ENCODE measurements at regions not wholly inside any gene's neighbourhood (a gene's known extent, or its start where the extent isn't known, plus 50 kb on each side); places are given as distances from the start of the nearest gene placed in this dataset.

DNA sequence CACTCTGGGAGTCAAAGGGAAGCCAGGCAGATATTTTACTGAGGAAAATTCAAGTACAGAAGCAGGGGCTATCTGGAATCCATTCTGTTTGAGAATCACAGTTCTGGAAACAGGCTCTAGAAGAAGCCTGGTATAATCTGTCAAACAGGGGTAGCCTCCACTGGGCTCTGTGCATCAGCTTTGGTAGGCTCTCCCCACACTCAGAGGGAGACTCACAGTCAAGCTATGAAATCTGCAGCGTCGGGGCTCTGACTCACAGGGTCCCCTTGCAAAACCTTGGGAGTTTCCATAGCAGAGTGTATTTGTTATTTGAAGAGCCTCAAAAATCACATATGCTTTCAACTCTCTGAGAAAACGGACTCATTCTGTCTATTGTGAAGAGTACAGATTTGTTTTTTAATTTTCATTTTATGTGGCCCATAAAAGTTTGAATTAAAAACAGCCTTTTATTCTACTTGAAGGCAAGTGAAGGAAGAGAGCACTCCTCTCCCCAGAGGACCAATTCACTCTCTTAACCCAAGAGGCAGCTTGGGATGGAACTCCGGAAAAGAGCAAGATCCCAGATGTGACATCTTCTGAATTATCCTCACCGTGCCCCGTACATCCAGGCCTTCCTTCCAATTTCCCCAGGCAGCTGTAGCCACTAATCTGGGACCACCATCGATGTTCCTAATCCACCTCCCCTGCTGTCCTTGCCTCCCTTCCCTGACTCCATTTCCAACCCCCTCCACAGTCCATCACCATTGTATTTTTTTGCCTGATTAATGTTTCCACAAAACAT, 590.9 kb upstream of the MGMT start:
- peaks cover 10% of the 10 kb centered on the region; the same call in 1 of the 2 replicates for H3K27me3 ChIP-seq (ENCODE audit: insufficient read depth, low read length)
- H2AFZ ChIP-seq (ENCODE audit: low read depth, low read length, poor library complexity, severe bottlenecking), result no peak overlapping the region
- H3K27ac ChIP-seq (ENCODE audit: low read depth, low read length), result no peak overlapping the region

More for the DNA sequence above, 590.9 kb upstream of the MGMT start:
- Histone ChIP-seq H3K4me2 (ENCODE audit: low read length) (no peak overlapping the region), H3K36me3 (ENCODE audit: control insufficient read depth in 1 of 2, insufficient read depth in 2 of 2, low read length in 2 of 2) (no peaks in the 10 kb centered on the region), H3K9me2 (ENCODE audit: insufficient read depth) (no peaks in the 10 kb centered on the region), H3K4me1 (ENCODE audit: control insufficient read depth in 1 of 2, insufficient read depth in 2 of 2, low read length in 2 of 2) (no peaks in the 10 kb centered on the region), H3K9me3 (ENCODE audit: control insufficient read depth in 1 of 2, insufficient read depth in 1 of 2, low read depth in 1 of 2, low read length in 2 of 2) (no peaks in the 10 kb centered on the region), H4K20me1 (ENCODE audit: insufficient read depth) (no peaks in the 10 kb centered on the region), H3K9ac (ENCODE audit: low read length) (no peak overlapping the region), H3K79me2 (ENCODE audit: insufficient read depth, low read length) (no peaks in the 10 kb centered on the region), H3K4me3 (replicated peaks in 1 of 2; ENCODE audit: low read depth in 1 of 2, low read length in 2 of 2) (no peak overlapping the region)
- ChIA-PET RAD21 (ENCODE audit: low non-redundant PET in 1 of 2, low total read pairs in 2 of 2, uncharacterized antibody in 2 of 2, unreplicated experiment in 2 of 2) (no interaction called here), POLR2A (no interaction called here), CTCF (no interaction called here)
- intact Hi-C loops (cut with micrococcal nuclease), result no loop called here
- ATAC-seq, result no peak
- TF ChIP-seq RAD21 (IDR thresholded peaks at IDR 0.05; ENCODE audit: low read depth) (no peak), FOSL1 (IDR thresholded peaks at IDR 0.05; ENCODE audit: low read depth) (no peak), JUND (IDR thresholded peaks at IDR 0.05) (no peak), POLR2AphosphoS5 (IDR thresholded peaks at IDR 0.05; ENCODE audit: low read depth, low read length) (no peak), EGR1 (IDR thresholded peaks at IDR 0.05; ENCODE audit: low read depth) (no peak), ZFX (IDR thresholded peaks at IDR 0.05) (no peak), SRF (IDR thresholded peaks at IDR 0.05; ENCODE audit: low read depth) (no peak), YY1 (IDR thresholded peaks at IDR 0.05; ENCODE audit: extremely low read depth, insufficient replicate concordance, low read depth, low read length) (no peak), EZH2 (IDR thresholded peaks at IDR 0.05) (no peak), SIN3A (IDR thresholded peaks at IDR 0.05; ENCODE audit: low read depth) (no peak), ELF1 (IDR thresholded peaks at IDR 0.05; ENCODE audit: borderline replicate concordance, low read depth) (no peak), ZNF274 (IDR thresholded peaks at IDR 0.05; ENCODE audit: low read depth, low read length) (no peak)
- TF ChIP-seq, protein P1, sequence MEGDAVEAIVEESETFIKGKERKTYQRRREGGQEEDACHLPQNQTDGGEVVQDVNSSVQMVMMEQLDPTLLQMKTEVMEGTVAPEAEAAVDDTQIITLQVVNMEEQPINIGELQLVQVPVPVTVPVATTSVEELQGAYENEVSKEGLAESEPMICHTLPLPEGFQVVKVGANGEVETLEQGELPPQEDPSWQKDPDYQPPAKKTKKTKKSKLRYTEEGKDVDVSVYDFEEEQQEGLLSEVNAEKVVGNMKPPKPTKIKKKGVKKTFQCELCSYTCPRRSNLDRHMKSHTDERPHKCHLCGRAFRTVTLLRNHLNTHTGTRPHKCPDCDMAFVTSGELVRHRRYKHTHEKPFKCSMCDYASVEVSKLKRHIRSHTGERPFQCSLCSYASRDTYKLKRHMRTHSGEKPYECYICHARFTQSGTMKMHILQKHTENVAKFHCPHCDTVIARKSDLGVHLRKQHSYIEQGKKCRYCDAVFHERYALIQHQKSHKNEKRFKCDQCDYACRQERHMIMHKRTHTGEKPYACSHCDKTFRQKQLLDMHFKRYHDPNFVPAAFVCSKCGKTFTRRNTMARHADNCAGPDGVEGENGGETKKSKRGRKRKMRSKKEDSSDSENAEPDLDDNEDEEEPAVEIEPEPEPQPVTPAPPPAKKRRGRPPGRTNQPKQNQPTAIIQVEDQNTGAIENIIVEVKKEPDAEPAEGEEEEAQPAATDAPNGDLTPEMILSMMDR (IDR thresholded peaks at IDR 0.05 in 2 of 3, conservative IDR thresholded peaks at IDR 0.05 in 1 of 3; ENCODE audit: borderline replicate concordance in 1 of 3, insufficient read depth in 1 of 3, low read depth in 2 of 3, low read length in 2 of 3), result no peak
- no peak for DNase-seq (ENCODE audit: low read depth, low spot score)
- no TSS peak for BruUV-seq (replicated peaks)
